MG63 (cell line): ENCODE measurements at regions not wholly inside any gene's neighbourhood (a gene's known extent, or its start where the extent isn't known, plus 50 kb on each side); places are given as distances from the start of the nearest gene placed in this dataset.
"Not testable (repeated sequence)": the region's sequence is repeated elsewhere in the genome, so short reads cannot be mapped to it uniquely, and the experiment has no call there.

ENCODE experiments used
- DNase-seq: peaks from one replicate; pipeline ENCODE4 v3.0.0-alpha.2; 2020
- H3K27me3 ChIP-seq: fragments of 250-450 bp; sonication (Bioruptor Pico); 2 replicates; pipeline ENCODE4 v1.5.1; 2020; ENCODE audit warnings: mild to moderate bottlenecking, moderate library complexity
- H3K36me3 ChIP-seq: fragments of 250-450 bp; sonication (Bioruptor Pico); 2 replicates; pipeline ENCODE4 v1.5.1; 2020; ENCODE audit warnings: mild to moderate bottlenecking, moderate library complexity
- H3K4me3 ChIP-seq: fragments of 250-450 bp; sonication (Bioruptor Pico); 2 replicates; pipeline ENCODE4 v1.5.1; 2020; ENCODE audit warnings: mild to moderate bottlenecking, moderate library complexity
- H3K9me3 ChIP-seq: fragments of 250-450 bp; sonication (Bioruptor Pico); 2 replicates; pipeline ENCODE4 v1.5.1; 2020; ENCODE audit warnings: mild to moderate bottlenecking, moderate library complexity

DNA sequence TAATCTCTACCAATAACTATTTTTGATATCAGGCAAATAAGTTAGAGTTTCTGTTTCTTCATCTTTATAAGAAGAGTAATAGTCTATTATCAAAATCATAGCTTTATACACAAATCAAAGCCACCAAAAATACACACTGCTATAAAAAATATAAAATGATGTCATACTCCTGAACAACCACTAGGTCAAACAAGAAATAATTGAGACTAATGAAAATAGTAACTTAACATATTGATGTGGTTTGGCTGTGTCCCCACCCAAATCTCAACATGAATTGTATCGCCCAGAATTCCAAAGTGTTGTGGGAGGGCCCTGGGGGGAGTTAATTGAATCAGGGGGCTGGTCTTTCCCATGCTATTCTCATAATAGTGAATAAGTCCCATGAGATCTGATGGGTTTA lies 2277.5 kb downstream of the ARAP2 start:
- H3K36me3 ChIP-seq: no peaks in the 10 kb centered on the region
- DNase-seq: no peak
- H3K27me3 ChIP-seq: no peaks in the 10 kb centered on the region
- no peak overlapping the region for H3K4me3 ChIP-seq
- H3K9me3 ChIP-seq: no peaks in the 10 kb centered on the region

DNA sequence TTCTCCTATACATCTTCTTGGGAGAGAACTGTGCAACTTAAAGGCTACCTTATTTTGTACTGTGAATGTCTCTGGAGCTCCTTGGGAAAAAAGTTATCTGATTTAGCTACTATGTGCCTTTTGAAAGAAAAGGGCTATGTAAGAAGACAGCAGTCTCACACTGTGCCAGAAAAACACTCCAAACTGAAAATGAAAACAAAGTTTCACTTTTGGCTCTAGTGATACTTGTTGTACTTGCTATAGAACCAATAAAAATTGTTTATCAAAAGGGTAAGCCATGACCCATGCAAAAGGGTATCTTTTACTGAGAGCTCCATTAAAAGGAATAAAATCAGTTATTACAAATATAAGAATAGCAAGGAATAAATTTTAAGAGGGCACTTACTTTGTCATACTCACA lies 2270.0 kb downstream of the ARAP2 start:
- no peak overlapping the region for H3K4me3 ChIP-seq
- H3K27me3 ChIP-seq: no peaks in the 10 kb centered on the region
- DNase-seq: no peak
- H3K9me3 ChIP-seq: no peaks in the 10 kb centered on the region
- H3K36me3 ChIP-seq: no peaks in the 10 kb centered on the region

DNA sequence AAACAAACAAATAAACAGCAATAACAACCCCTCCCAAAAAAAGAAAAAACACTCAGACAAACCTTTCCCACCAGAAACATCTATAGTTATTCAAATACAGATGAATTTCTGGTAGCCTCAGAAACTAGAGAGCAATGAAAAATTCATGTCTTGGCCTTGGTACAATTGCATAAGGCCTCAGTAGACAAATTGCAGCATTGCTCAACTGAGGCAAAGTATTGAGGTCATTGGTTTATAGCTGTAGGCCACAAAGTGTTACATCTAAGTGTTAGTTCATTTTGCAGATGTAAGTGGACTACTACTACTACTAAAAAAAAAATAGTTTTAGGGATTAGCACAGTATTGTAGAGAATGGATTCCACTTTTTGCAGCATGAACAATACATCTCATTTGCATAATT lies 2268.3 kb downstream of the ARAP2 start:
- Histone ChIP-seq H3K27me3 (no peaks in the 10 kb centered on the region), H3K9me3 (no peaks in the 10 kb centered on the region), H3K4me3 (no peak overlapping the region), H3K36me3 (no peaks in the 10 kb centered on the region)
- DNase-seq: no peak

GRCh38 chr4:33979781-33980180 lies 2264.5 kb downstream of the ARAP2 start:
- not testable (repeated sequence) for H3K9me3 ChIP-seq, H3K36me3 ChIP-seq, H3K4me3 ChIP-seq, DNase-seq, H3K27me3 ChIP-seq

DNA sequence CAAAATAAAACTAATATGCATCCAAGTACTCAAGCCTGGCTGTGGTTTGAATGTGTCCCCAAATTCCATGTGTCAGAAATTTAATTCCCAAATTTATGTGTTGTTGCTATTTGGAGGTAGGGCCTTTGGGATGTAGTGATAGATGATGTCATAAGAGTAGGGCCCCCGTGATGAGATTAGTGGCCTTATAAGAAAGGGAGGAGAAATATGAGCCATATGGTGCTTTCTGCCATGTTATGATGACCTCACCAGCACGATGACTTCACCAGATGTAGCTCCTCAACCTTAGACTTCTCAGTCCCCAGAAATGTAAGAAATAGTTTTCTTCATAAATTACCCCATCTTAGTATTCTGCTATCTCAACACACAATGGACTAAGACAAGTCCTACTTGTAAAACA lies 2264.0 kb downstream of the ARAP2 start:
- Histone ChIP-seq H3K9me3 (no peaks in the 10 kb centered on the region), H3K4me3 (no peak overlapping the region), H3K27me3 (no peaks in the 10 kb centered on the region), H3K36me3 (no peaks in the 10 kb centered on the region)
- DNase-seq: no peak

DNA sequence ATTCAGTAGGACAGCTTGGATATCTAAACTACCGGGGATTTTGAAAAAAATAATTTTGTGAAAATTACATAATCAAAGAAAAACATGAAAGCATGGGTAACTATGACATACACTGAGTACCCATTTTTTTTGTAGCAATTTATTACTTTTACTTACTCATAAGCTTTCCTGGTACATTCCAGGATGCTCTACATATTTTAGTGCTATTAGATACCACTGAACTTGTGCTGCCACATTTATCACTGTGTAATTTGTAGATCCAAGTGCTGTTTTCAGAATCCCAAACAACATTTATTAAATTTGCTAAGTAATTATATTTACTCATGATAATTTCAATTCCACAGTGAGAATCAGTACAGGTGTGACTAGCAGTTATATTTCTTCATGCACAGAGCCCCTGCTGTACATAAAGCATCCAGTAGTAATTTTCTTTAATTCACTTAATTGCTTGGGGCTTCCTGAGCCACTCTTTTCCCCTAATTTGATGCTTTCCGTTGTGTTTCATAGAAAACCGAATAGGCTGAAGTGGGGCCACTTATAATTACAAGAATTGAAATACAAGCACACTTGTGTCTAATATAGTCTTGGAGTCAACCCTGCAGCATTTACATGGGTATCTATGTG lies 2254.4 kb downstream of the ARAP2 start:
- no peak for DNase-seq
- Histone ChIP-seq H3K36me3 (no peaks in the 10 kb centered on the region), H3K27me3 (no peaks in the 10 kb centered on the region), H3K9me3 (no peaks in the 10 kb centered on the region), H3K4me3 (no peak overlapping the region)

GRCh38 chr4:33996075-33996718 lies 2248.1 kb downstream of the ARAP2 start:
- no peaks in the 10 kb centered on the region for H3K9me3 ChIP-seq
- DNase-seq: no peak
- H3K4me3 ChIP-seq: no peak overlapping the region
- H3K36me3 ChIP-seq: no peaks in the 10 kb centered on the region
- H3K27me3 ChIP-seq: no peaks in the 10 kb centered on the region

- no peak for DNase-seq
- H3K36me3 ChIP-seq: no peaks in the 10 kb centered on the region
- H3K9me3 ChIP-seq: no peaks in the 10 kb centered on the region
- H3K27me3 ChIP-seq: no peaks in the 10 kb centered on the region
- no peak overlapping the region for H3K4me3 ChIP-seq
Observed at GRCh38 chr4:33998291-33998690, 2246.0 kb downstream of the ARAP2 start.

GRCh38 chr4:34000356-34000755 lies 2244.0 kb downstream of the ARAP2 start:
- Histone ChIP-seq H3K36me3 (no peaks in the 10 kb centered on the region), H3K4me3 (no peak overlapping the region), H3K27me3 (no peaks in the 10 kb centered on the region), H3K9me3 (no peaks in the 10 kb centered on the region)
- DNase-seq: no peak

DNA sequence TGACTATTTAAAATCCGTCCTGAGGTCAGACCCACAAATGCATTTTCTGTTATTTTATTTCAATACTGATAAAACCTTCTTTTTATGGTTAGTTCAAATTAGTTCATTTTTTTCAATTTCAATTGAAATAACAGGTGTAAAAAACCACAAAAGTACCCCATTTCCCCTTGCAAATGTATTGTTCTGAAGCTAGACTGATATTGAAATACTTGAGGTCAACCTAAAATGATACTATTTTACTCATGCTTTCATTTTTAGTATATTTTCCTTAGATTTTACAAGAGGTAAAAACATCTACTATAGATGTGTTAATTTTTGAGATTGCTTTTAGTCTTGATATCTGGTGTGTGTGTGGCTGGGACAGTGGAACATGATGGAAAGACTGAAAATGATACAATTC lies 2237.8 kb downstream of the ARAP2 start:
- not testable (repeated sequence) for H3K9me3 ChIP-seq, H3K4me3 ChIP-seq, DNase-seq

GRCh38 chr4:34009951-34010350 lies 2234.4 kb downstream of the ARAP2 start:
- H3K27me3 ChIP-seq: no peaks in the 10 kb centered on the region
- no peaks in the 10 kb centered on the region for H3K9me3 ChIP-seq
- no peak for DNase-seq
- H3K4me3 ChIP-seq: no peak overlapping the region
- H3K36me3 ChIP-seq: no peaks in the 10 kb centered on the region

More for the DNA sequence above, 2237.8 kb downstream of the ARAP2 start:
- not testable (repeated sequence) for H3K27me3 ChIP-seq, H3K36me3 ChIP-seq

DNA sequence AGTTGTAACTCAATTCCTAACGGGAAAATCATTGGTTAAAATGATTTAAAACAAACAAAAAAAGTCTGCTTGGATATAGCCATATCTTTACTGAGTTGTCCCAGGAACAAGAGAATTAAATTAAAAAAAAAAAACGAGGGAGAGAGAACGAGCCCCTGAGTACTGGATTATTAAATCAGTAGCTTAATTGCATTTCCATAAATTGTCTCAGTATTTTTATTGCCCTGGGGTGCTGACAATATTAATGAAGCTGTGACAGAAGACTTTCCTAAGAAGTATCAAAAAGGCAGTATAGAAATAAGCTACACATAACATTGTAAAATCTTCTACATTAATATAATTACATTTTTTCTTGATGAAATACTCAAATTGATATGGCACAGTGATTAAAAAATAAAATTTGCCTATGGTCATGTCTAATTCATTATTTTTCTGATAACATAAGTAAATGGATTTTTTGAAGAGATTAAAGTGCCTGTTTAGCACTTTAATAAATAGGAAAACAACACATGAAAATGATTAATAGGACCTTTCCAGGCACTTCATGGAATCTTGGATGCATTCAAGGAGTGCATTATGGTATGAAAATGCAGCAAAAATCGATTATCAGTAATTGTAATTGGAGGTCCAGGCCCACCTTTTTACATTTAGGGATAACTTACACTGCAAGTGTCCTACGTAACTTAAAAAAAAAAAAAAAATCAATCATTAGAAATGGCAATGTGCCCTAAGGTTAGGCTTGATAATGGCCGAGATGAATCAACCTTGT lies 2233.4 kb downstream of the ARAP2 start:
- Histone ChIP-seq H3K27me3 (no peaks in the 10 kb centered on the region), H3K36me3 (no peaks in the 10 kb centered on the region), H3K4me3 (no peak overlapping the region), H3K9me3 (no peaks in the 10 kb centered on the region)
- DNase-seq: no peak

- no peaks in the 10 kb centered on the region for H3K36me3 ChIP-seq
- no peaks in the 10 kb centered on the region for H3K9me3 ChIP-seq
- H3K4me3 ChIP-seq: no peak overlapping the region
- no peaks in the 10 kb centered on the region for H3K27me3 ChIP-seq
- DNase-seq: no peak
Observed at GRCh38 chr4:34035225-34035624, 2209.1 kb downstream of the ARAP2 start.

- H3K4me3 ChIP-seq: no peak overlapping the region
- no peak for DNase-seq
- no peaks in the 10 kb centered on the region for H3K27me3 ChIP-seq
- no peaks in the 10 kb centered on the region for H3K36me3 ChIP-seq
- no peaks in the 10 kb centered on the region for H3K9me3 ChIP-seq
Observed at GRCh38 chr4:34037280-34037679, 2207.0 kb downstream of the ARAP2 start.

GRCh38 chr4:34039766-34040165 lies 2204.5 kb downstream of the ARAP2 start:
- Histone ChIP-seq H3K36me3 (no peaks in the 10 kb centered on the region), H3K9me3 (no peaks in the 10 kb centered on the region), H3K4me3 (no peak overlapping the region), H3K27me3 (no peaks in the 10 kb centered on the region)
- no peak for DNase-seq

DNA sequence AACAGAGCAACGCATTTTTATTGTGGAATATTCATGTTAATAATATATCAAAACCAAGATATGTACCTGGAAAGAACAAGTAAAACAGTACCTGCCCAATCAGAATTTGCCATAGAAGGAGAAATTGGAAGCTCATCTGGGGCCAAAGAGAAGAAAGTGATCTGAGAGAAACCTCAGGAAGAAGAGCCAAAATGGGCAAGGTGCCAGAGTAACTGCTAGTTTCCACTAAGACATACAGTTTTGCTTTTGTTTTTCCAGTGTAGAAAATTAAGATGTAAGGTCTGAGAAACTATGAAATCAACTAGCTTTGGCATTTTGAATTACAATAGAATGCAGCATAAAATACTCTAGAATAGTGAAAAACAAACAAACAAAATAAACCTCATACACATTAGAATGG lies 2201.2 kb downstream of the ARAP2 start:
- Histone ChIP-seq H3K27me3 (no peaks in the 10 kb centered on the region), H3K4me3 (no peak overlapping the region), H3K9me3 (no peaks in the 10 kb centered on the region), H3K36me3 (no peaks in the 10 kb centered on the region)
- no peak for DNase-seq

- Histone ChIP-seq H3K9me3 (no peaks in the 10 kb centered on the region), H3K4me3 (no peak overlapping the region), H3K27me3 (no peaks in the 10 kb centered on the region), H3K36me3 (no peaks in the 10 kb centered on the region)
- no peak for DNase-seq
Observed at GRCh38 chr4:34046580-34046979, 2197.7 kb downstream of the ARAP2 start.

GRCh38 chr4:34047363-34047762 lies 2197.0 kb downstream of the ARAP2 start:
- H3K27me3 ChIP-seq: no peaks in the 10 kb centered on the region
- DNase-seq: no peak
- no peaks in the 10 kb centered on the region for H3K36me3 ChIP-seq
- no peaks in the 10 kb centered on the region for H3K9me3 ChIP-seq
- H3K4me3 ChIP-seq: no peak overlapping the region
